ENCODE measurements at regions not wholly inside any gene's neighbourhood (a gene's known extent, or its start where the extent isn't known, plus 50 kb on each side); places are given as distances from the start of the nearest gene placed in this dataset.
A peak's percentile ranks its signal among the peaks of the same experiment; 100 is the strongest.

GRCh38 chr2:16900405-16901025, 234.9 kb upstream of the CYRIA start:
- DNase-seq (ENCODE audit: low spot score): no peak
- in situ Hi-C loops (cut with MboI; ENCODE audit: low sequenced_read_pairs, unreplicated experiment): no loop called here
- peak; percentile 87 for TF ChIP-seq CTCF (IDR thresholded peaks at IDR 0.05; ENCODE audit: borderline replicate concordance, control extremely low read depth, extremely low read depth, insufficient read depth, missing control alignments)

- DNase-seq (ENCODE audit: low spot score): no peak
- no peak for TF ChIP-seq CTCF (IDR thresholded peaks at IDR 0.05; ENCODE audit: borderline replicate concordance, control extremely low read depth, extremely low read depth, insufficient read depth, missing control alignments)
- in situ Hi-C loops (cut with MboI; ENCODE audit: low sequenced_read_pairs, unreplicated experiment): no loop called here
These were observed 234.3 kb upstream of the CYRIA start for GRCh38 chr2:16899958-16900357.

- in situ Hi-C loops (cut with MboI; ENCODE audit: low sequenced_read_pairs, unreplicated experiment): no loop called here
- TF ChIP-seq CTCF (IDR thresholded peaks at IDR 0.05; ENCODE audit: borderline replicate concordance, control extremely low read depth, extremely low read depth, insufficient read depth, missing control alignments): no peak
- no peak for DNase-seq (ENCODE audit: low spot score)
These were observed 224.4 kb upstream of the CYRIA start for GRCh38 chr2:16890081-16890480.

GRCh38 chr2:16885027-16885426, 219.4 kb upstream of the CYRIA start:
- no peak for DNase-seq (ENCODE audit: low spot score)
- no peak for TF ChIP-seq CTCF (IDR thresholded peaks at IDR 0.05; ENCODE audit: borderline replicate concordance, control extremely low read depth, extremely low read depth, insufficient read depth, missing control alignments)
- in situ Hi-C loops (cut with MboI; ENCODE audit: low sequenced_read_pairs, unreplicated experiment): no loop called here

GRCh38 chr2:16882706-16883105, 217.1 kb upstream of the CYRIA start:
- DNase-seq (ENCODE audit: low spot score): no peak
- in situ Hi-C loops (cut with MboI; ENCODE audit: low sequenced_read_pairs, unreplicated experiment): no loop called here
- no peak for TF ChIP-seq CTCF (IDR thresholded peaks at IDR 0.05; ENCODE audit: borderline replicate concordance, control extremely low read depth, extremely low read depth, insufficient read depth, missing control alignments)

GRCh38 chr2:16881122-16881521, 215.5 kb upstream of the CYRIA start:
- in situ Hi-C loops (cut with MboI; ENCODE audit: low sequenced_read_pairs, unreplicated experiment): no loop called here
- no peak for TF ChIP-seq CTCF (IDR thresholded peaks at IDR 0.05; ENCODE audit: borderline replicate concordance, control extremely low read depth, extremely low read depth, insufficient read depth, missing control alignments)
- DNase-seq (ENCODE audit: low spot score): no peak

All from GM13976 (cell line).